ENCODE measurements at regions not wholly inside any gene's neighbourhood (a gene's known extent, or its start where the extent isn't known, plus 50 kb on each side); places are given as distances from the start of the nearest gene placed in this dataset.

DNA sequence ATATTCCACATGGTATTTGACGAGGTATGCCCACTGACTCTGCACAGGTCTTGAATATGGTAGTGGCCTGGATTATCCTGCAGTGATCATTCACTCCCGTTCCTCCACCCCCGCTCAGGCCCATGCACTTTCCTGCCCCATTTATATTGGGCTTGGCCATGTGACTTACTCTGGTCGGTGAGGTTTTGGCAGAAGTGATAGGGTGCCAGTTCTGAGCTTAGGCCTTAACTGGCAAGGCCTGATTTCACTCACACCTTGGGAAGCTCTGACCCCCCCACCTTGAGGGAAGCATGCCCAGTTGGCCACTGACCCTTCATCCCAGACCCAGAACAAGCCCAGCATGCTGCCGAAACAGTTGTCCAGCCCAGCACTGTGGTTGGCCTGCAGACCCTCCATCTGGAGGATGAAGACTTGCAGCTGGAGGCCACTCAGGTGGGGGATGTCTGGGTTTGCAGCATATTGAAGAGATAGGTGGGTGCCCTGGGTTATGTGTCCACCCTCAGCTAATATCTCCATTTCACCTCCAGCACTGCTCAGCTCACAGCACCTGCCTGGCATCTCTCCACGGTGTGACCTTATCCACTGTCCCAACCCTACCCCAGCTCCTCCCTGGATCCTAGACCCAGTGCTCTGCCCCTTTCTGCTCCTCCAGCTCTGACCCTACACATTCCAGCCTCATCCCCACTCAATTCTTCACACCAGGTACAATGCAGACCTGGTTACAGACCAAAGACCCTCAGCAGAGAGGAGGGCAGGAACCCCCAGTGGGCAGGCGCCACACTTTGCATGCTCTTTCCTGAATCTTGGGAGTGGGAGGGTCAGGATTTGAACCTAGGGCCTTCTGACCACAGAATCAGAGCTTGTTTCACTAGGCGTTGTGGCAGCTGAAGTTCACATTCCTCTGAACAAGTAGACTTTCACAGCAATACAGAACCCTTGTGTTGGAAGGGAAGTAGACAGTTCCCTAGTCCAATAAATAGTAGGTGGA, 138.1 kb upstream of the CHST15 start:
- Histone ChIP-seq H3K27ac (ENCODE audit: low read depth, low read length) (no peak overlapping the region), H3K9me2 (ENCODE audit: insufficient read depth) (no peaks in the 10 kb centered on the region), H3K4me3 (replicated peaks in 1 of 2; ENCODE audit: low read depth in 1 of 2, low read length in 2 of 2) (no peak overlapping the region), H3K9ac (ENCODE audit: low read length) (no peak overlapping the region), H3K79me2 (ENCODE audit: insufficient read depth, low read length) (no peaks in the 10 kb centered on the region), H3K9me3 (ENCODE audit: control insufficient read depth in 1 of 2, insufficient read depth in 1 of 2, low read depth in 1 of 2, low read length in 2 of 2) (peaks cover 14 to 45% of the 10 kb centered on the region in 2 experiments; a peak in 2 of 4 replicates), H3K36me3 (ENCODE audit: control insufficient read depth in 1 of 2, insufficient read depth in 2 of 2, low read length in 2 of 2) (no peaks in the 10 kb centered on the region), H3K27me3 (ENCODE audit: insufficient read depth, low read length) (no peaks in the 10 kb centered on the region), H4K20me1 (ENCODE audit: insufficient read depth) (no peaks in the 10 kb centered on the region), H3K4me2 (ENCODE audit: low read length) (no peak overlapping the region), H2AFZ (ENCODE audit: low read depth, low read length, poor library complexity, severe bottlenecking) (no peak overlapping the region), H3K4me1 (ENCODE audit: control insufficient read depth in 1 of 2, insufficient read depth in 2 of 2, low read length in 2 of 2) (no peaks in the 10 kb centered on the region)
- BruUV-seq (replicated peaks): no TSS peak
- ATAC-seq (no peak), DNase-seq (ENCODE audit: low read depth, low spot score) (no peak)
- RAD21 ChIA-PET (ENCODE audit: low non-redundant PET in 1 of 2, low total read pairs in 2 of 2, uncharacterized antibody in 2 of 2, unreplicated experiment in 2 of 2): no interaction called here
- POLR2A ChIA-PET: no interaction called here
- intact Hi-C loops (cut with micrococcal nuclease): no loop called here
- TF ChIP-seq EZH2phosphoT487 (IDR thresholded peaks at IDR 0.05; ENCODE audit: borderline replicate concordance) (no peak), CBX3 (IDR thresholded peaks at IDR 0.05; ENCODE audit: low read depth) (no peak), FOSL1 (IDR thresholded peaks at IDR 0.05; ENCODE audit: low read depth) (no peak), SIN3A (IDR thresholded peaks at IDR 0.05; ENCODE audit: low read depth) (no peak), ZNF274 (IDR thresholded peaks at IDR 0.05; ENCODE audit: low read depth, low read length) (no peak), ZFX (IDR thresholded peaks at IDR 0.05) (no peak), RAD21 (IDR thresholded peaks at IDR 0.05; ENCODE audit: low read depth) (no peak), JUND (IDR thresholded peaks at IDR 0.05) (no peak), REST (IDR thresholded peaks at IDR 0.05; ENCODE audit: low read depth) (no peak), TCF7L2 (IDR thresholded peaks at IDR 0.05; ENCODE audit: borderline replicate concordance, extremely low read depth, insufficient read depth, insufficient read length) (no peak)
- TF ChIP-seq, protein P1, sequence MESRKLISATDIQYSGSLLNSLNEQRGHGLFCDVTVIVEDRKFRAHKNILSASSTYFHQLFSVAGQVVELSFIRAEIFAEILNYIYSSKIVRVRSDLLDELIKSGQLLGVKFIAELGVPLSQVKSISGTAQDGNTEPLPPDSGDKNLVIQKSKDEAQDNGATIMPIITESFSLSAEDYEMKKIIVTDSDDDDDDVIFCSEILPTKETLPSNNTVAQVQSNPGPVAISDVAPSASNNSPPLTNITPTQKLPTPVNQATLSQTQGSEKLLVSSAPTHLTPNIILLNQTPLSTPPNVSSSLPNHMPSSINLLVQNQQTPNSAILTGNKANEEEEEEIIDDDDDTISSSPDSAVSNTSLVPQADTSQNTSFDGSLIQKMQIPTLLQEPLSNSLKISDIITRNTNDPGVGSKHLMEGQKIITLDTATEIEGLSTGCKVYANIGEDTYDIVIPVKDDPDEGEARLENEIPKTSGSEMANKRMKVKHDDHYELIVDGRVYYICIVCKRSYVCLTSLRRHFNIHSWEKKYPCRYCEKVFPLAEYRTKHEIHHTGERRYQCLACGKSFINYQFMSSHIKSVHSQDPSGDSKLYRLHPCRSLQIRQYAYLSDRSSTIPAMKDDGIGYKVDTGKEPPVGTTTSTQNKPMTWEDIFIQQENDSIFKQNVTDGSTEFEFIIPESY (IDR thresholded peaks at IDR 0.05; ENCODE audit: extremely low read depth, insufficient replicate concordance, low read length): no peak
- CTCF ChIA-PET: no interaction called here
